CD14-positive monocyte (primary cell): ENCODE measurements at regions not wholly inside any gene's neighbourhood (a gene's known extent, or its start where the extent isn't known, plus 50 kb on each side); places are given as distances from the start of the nearest gene placed in this dataset.

Experiments used
- DNase-seq, 3 donors: peaks; one replicate each; pipeline ENCODE4 v3.0.0-alpha.2; 2011 to 2022
- H2AFZ ChIP-seq: 2 replicates; pipeline ENCODE4 v1.6.0; 2012; ENCODE audit warnings: mild to moderate bottlenecking, low read depth, low read length, inconsistent platforms; ENCODE audit not compliant: insufficient read depth, poor library complexity, severe bottlenecking
- H3K27ac ChIP-seq, 2 donors: 1 replicate in 1 of 2; 2 replicates in 1 of 2; pipeline ENCODE4 v1.5.1; 2012 to 2013; ENCODE audit warnings: low read length in 2 of 2, control low read depth in 1 of 2, inconsistent platforms in 1 of 2, low read depth in 1 of 2, mild to moderate bottlenecking in 1 of 2
- H3K27me3 ChIP-seq, 2 donors: one replicate each; pipeline versions ENCODE4 v1.6.0 to v1.6.1; 2011 to 2013; ENCODE audit warnings: low read length in 2 of 2; ENCODE audit not compliant: control insufficient read depth in 2 of 2, insufficient read depth in 2 of 2
- H3K36me3 ChIP-seq, 2 donors: replicated peaks in 1 of 2; 1 replicate in 1 of 2; 2 replicates in 1 of 2; pipeline versions ENCODE4 v1.5.1 to v1.6.1; 2012 to 2013; ENCODE audit warnings: low read length in 2 of 2, control low read depth in 1 of 2, inconsistent platforms in 1 of 2, mild to moderate bottlenecking in 1 of 2; ENCODE audit not compliant: insufficient read depth in 2 of 2, control insufficient read depth in 1 of 2
- H3K4me1 ChIP-seq, 2 donors: 1 replicate in 1 of 2; 2 replicates in 1 of 2; pipeline versions ENCODE4 v1.5.1 to v1.6.1; 2012 to 2013; ENCODE audit warnings: low read length in 2 of 2, control low read depth in 1 of 2, inconsistent platforms in 1 of 2, mild to moderate bottlenecking in 1 of 2, moderate library complexity in 1 of 2; ENCODE audit not compliant: insufficient read depth in 2 of 2, control insufficient read depth in 1 of 2
- H3K4me2 ChIP-seq: replicated peaks from 2 replicates; pipeline ENCODE3; 2012; ENCODE audit warnings: low read length, moderate library complexity, mild to moderate bottlenecking; ENCODE audit not compliant: poor library complexity, severe bottlenecking; ENCODE audit errors: extremely low read depth
- H3K4me3 ChIP-seq, 3 experiments: fragments of 200-600 bp in 1 of 3; sonication (generic) in 1 of 3; replicated peaks in 1 of 3; 1 replicate in 2 of 3; 2 replicates in 1 of 3; pipeline ENCODE4 v1.5.1; 2011 to 2013; ENCODE audit warnings: low read length in 3 of 3, mild to moderate bottlenecking in 3 of 3, control low read depth in 2 of 3, low read depth in 2 of 3, inconsistent platforms in 1 of 3, moderate library complexity in 1 of 3
- H3K79me2 ChIP-seq: 2 replicates; pipeline ENCODE4 v1.6.0; 2012; ENCODE audit warnings: mild to moderate bottlenecking, control low read depth, inconsistent platforms, low read length, moderate library complexity; ENCODE audit not compliant: insufficient read depth
- H3K9ac ChIP-seq: 2 replicates; pipeline ENCODE4 v1.6.0; 2017; ENCODE audit warnings: low read length, mild to moderate bottlenecking; ENCODE audit not compliant: insufficient read depth, poor library complexity, severe bottlenecking
- H3K9me3 ChIP-seq, 2 donors: replicated peaks in 1 of 2; 1 replicate in 1 of 2; 2 replicates in 1 of 2; pipeline versions ENCODE4 v1.5.1 to v1.6.1; 2012 to 2013; ENCODE audit warnings: low read length in 2 of 2, control low read depth in 1 of 2; ENCODE audit not compliant: control insufficient read depth in 1 of 2, insufficient read depth in 1 of 2
- H4K20me1 ChIP-seq: 2 replicates; pipeline ENCODE4 v1.6.0; 2012; ENCODE audit warnings: mild to moderate bottlenecking, low read length, control low read depth, moderate library complexity; ENCODE audit not compliant: insufficient read depth
- H3K27ac Mint-ChIP-seq, 7 donors: one replicate each; pipeline ENCODE4 v1.8.0; 2020; ENCODE audit warnings: mild to moderate bottlenecking in 7 of 7, mixed read lengths in 7 of 7, moderate library complexity in 6 of 7, inconsistent platforms in 2 of 7
- H3K27me3 Mint-ChIP-seq, 3 donors: one replicate each; pipeline ENCODE4 v1.8.0; 2021 to 2022; ENCODE audit warnings: low read depth in 3 of 3, mild to moderate bottlenecking in 3 of 3, mixed read lengths in 3 of 3, moderate library complexity in 3 of 3, inconsistent platforms in 1 of 3
- H3K36me3 Mint-ChIP-seq, 2 donors: one replicate each; pipeline ENCODE4 v1.8.0; 2020; ENCODE audit warnings: mixed read lengths in 2 of 2, inconsistent platforms in 1 of 2, mild to moderate bottlenecking in 1 of 2
- H3K4me1 Mint-ChIP-seq: one replicate; pipeline ENCODE4 v1.8.0; 2020; ENCODE audit warnings: mild to moderate bottlenecking, mixed read lengths
- H3K4me3 Mint-ChIP-seq, 2 donors: one replicate each; pipeline ENCODE4 v1.8.0; 2020; ENCODE audit warnings: mild to moderate bottlenecking in 2 of 2, mixed read lengths in 2 of 2, moderate library complexity in 1 of 2
- H3K9me3 Mint-ChIP-seq, 7 donors: one replicate each; pipeline ENCODE4 v1.8.0; 2020 to 2022; ENCODE audit warnings: mixed read lengths in 7 of 7, mild to moderate bottlenecking in 6 of 7, moderate library complexity in 6 of 7, inconsistent platforms in 2 of 7
- CTCF ChIP-seq: fragments of 200-600 bp; IDR thresholded peaks from one replicate; pipeline ENCODE4 v1.8.0; 2022; ENCODE audit warnings: antibody characterized with exemption, mild to moderate bottlenecking
- WGBS: methylation state at CpG from one replicate; pipeline ENCODE4 v1.1.5; 2013; ENCODE audit warnings: missing lambda C conversion rate; ENCODE audit not compliant: insufficient coverage; 5-methylcytosine and 5-hydroxymethylcytosine counted together
- intact Hi-C, 2 donors: fragments of 100-400 bp; cut with micrococcal nuclease; formaldehyde crosslinking; loops; one replicate each; pipeline versions ENCODE4 v1.15.0 to v1.15.1; 2023

- Histone ChIP-seq H4K20me1 (no peaks in the 10 kb centered on the region), H3K27ac (no peak overlapping the region), H3K9me3 (peaks cover 0 to 3% of the 10 kb centered on the region in 2 donors), H3K4me3 (no peak overlapping the region), H3K9ac (no peak overlapping the region), H2AFZ (peak overlapping the region; percentile 49), H3K36me3 (no peaks in the 10 kb centered on the region), H3K4me1 (peaks cover 27 to 33% of the 10 kb centered on the region in 2 donors), H3K79me2 (no peaks in the 10 kb centered on the region), H3K4me2 (no peak overlapping the region), H3K27me3 (no peaks in the 10 kb centered on the region)
- Mint-ChIP-seq H3K9me3 (peaks cover 4 to 11% (median 7%) of the 10 kb centered on the region in 7 donors), H3K27me3 (peaks cover 0 to 2% (median 1%) of the 10 kb centered on the region in 3 donors), H3K27ac (peak overlapping the region in 1 of 7 donors; percentile 18), H3K36me3 (peaks cover 5 to 9% of the 10 kb centered on the region in 2 donors), H3K4me1 (peaks cover 49% of the 10 kb centered on the region), H3K4me3 (no peak overlapping the region)
- WGBS: no CpG with 5 or more reads among the region's 2 CpGs
- no peak for TF ChIP-seq CTCF
- intact Hi-C loops: no loop called here
- DNase-seq: no peak
These were observed 199.6 kb downstream of the BCL11A start for GRCh38 chr2:60353863-60354262.

GRCh38 chr2:60353406-60353800 is 200.1 kb downstream of the BCL11A start:
- Histone ChIP-seq H3K4me3 (no peak overlapping the region), H3K4me1 (peaks cover 27 to 33% of the 10 kb centered on the region in 2 donors), H3K36me3 (no peaks in the 10 kb centered on the region), H3K27ac (no peak overlapping the region), H3K27me3 (no peaks in the 10 kb centered on the region), H4K20me1 (no peaks in the 10 kb centered on the region), H3K4me2 (no peak overlapping the region), H2AFZ (no peak overlapping the region), H3K9me3 (peaks cover 0 to 3% of the 10 kb centered on the region in 2 donors), H3K79me2 (no peaks in the 10 kb centered on the region), H3K9ac (no peak overlapping the region)
- H3K36me3 Mint-ChIP-seq: peaks cover 5 to 9% of the 10 kb centered on the region in 2 donors
- H3K9me3 Mint-ChIP-seq: peaks cover 4 to 11% (median 7%) of the 10 kb centered on the region in 7 donors
- H3K4me1 Mint-ChIP-seq: peaks cover 49% of the 10 kb centered on the region
- no peak overlapping the region for H3K4me3 Mint-ChIP-seq
- TF ChIP-seq CTCF: no peak
- H3K27me3 Mint-ChIP-seq: peaks cover 0 to 2% (median 1%) of the 10 kb centered on the region in 3 donors
- intact Hi-C loops: no loop called here
- peak overlapping the region in 1 of 7 donors; percentile 86 for H3K27ac Mint-ChIP-seq
- 70% methylated on average over 2 of the region's 10 CpGs for WGBS
- DNase-seq: no peak
